Endothelial cell (in vitro differentiated cells): ENCODE measurements at regions not wholly inside any gene's neighbourhood (a gene's known extent, or its start where the extent isn't known, plus 50 kb on each side); places are given as distances from the start of the nearest gene placed in this dataset.

Experiments
- DNase-seq: peaks from one replicate; pipeline ENCODE4 v3.0.0; 2021; ENCODE audit warnings: low spot score
- H3K27ac Mint-ChIP-seq: one replicate; pipeline ENCODE4 v1.8.0; 2021; ENCODE audit warnings: mixed read lengths, inconsistent platforms; ENCODE audit not compliant: unreplicated experiment
- H3K27me3 Mint-ChIP-seq: one replicate; pipeline ENCODE4 v1.8.0; 2021; ENCODE audit warnings: mild to moderate bottlenecking, moderate library complexity, mixed read lengths, inconsistent platforms; ENCODE audit not compliant: unreplicated experiment
- H3K36me3 Mint-ChIP-seq: one replicate; pipeline ENCODE4 v1.8.0; 2021; ENCODE audit warnings: mild to moderate bottlenecking, low read depth, mixed read lengths, inconsistent platforms; ENCODE audit not compliant: unreplicated experiment
- H3K4me1 Mint-ChIP-seq: one replicate; pipeline ENCODE4 v1.8.0; 2021; ENCODE audit warnings: mild to moderate bottlenecking, mixed read lengths, inconsistent platforms; ENCODE audit not compliant: unreplicated experiment
- H3K4me3 Mint-ChIP-seq: one replicate; pipeline ENCODE4 v1.8.0; 2021; ENCODE audit warnings: mild to moderate bottlenecking, mixed read lengths, inconsistent platforms; ENCODE audit not compliant: unreplicated experiment
- H3K9me3 Mint-ChIP-seq: one replicate; pipeline ENCODE4 v1.8.0; 2021; ENCODE audit warnings: mixed read lengths, inconsistent platforms; ENCODE audit not compliant: unreplicated experiment
- CTCF ChIP-seq: fragments of 200-600 bp; sonication (generic); IDR thresholded peaks from one replicate; pipeline ENCODE4 v1.5.0; 2021; ENCODE audit warnings: antibody characterized with exemption; ENCODE audit not compliant: unreplicated experiment

- Mint-ChIP-seq H3K4me1 (peaks cover 6% of the 10 kb centered on the region), H3K27ac (no peak overlapping the region), H3K9me3 (no peaks in the 10 kb centered on the region), H3K36me3 (no peaks in the 10 kb centered on the region), H3K4me3 (no peak overlapping the region), H3K27me3 (peaks cover 3% of the 10 kb centered on the region)
- DNase-seq: no peak
- no peak for TF ChIP-seq CTCF
Observed at GRCh38 chr2:17323697-17324096, 194.5 kb downstream of the RAD51AP2 start.

DNA sequence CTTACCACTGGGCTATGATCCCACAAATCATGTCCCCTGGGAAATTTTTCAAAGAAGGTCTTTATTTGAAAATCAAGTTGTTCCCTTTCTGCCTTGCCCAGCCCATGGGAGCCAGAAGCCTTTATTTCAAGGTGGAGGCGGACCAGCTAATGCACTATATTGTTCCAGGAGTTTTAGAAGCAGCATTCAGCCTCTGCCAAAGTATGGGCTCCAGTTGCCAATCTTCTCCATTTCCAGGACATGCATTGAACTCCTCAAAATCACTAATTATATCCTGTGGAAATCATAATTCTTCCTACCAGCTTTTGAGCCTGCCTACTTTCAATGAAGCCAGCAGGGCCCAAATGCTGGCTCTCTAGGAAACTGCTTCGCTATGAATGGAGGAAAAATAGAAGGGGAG lies 195.8 kb downstream of the RAD51AP2 start:
- Mint-ChIP-seq H3K27me3 (peaks cover 3% of the 10 kb centered on the region), H3K9me3 (no peaks in the 10 kb centered on the region), H3K27ac (no peak overlapping the region), H3K4me1 (peaks cover 6% of the 10 kb centered on the region), H3K36me3 (no peaks in the 10 kb centered on the region), H3K4me3 (no peak overlapping the region)
- TF ChIP-seq CTCF: no peak
- no peak for DNase-seq

DNA sequence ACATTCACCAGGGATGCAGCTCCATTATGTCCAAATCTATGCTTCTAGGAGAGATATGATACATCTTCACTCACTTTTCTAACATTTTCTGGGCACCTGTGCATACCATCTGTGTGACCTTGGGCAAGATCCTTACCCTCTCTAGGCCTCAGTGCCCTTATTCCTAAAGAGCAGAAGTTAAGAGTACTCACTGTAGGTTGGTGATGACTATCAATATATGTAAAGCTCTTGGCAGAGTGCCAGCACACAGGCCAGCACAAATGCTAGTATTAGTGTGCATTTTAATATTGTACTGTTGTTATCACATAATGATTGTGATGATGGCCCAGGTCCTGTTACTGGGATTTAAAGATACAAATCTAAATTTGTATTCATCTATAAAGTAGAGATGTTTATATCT lies 199.2 kb downstream of the RAD51AP2 start:
- Mint-ChIP-seq H3K9me3 (no peaks in the 10 kb centered on the region), H3K4me3 (no peak overlapping the region), H3K27ac (no peak overlapping the region), H3K4me1 (peaks cover 6% of the 10 kb centered on the region), H3K36me3 (no peaks in the 10 kb centered on the region), H3K27me3 (peaks cover 5% of the 10 kb centered on the region)
- no peak for TF ChIP-seq CTCF
- DNase-seq: no peak

DNA sequence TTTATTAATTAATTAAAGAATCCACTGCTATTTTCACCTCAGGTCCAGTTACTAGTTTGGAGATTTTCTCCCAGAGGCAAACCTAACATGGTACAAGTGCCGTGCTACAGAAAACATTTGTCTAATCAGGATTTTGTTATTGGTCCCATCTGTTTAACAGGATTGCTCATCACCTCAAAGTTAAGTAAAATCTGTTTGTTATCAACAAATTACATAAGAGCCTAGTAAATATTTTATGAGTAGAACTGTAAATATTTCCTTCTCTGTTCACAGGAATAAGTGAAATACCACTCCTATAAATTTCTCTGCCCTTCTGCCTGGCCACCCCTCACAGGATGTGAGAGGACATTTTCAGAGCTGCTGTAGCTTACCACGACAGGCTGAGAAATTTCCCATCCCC lies 200.2 kb downstream of the RAD51AP2 start:
- Mint-ChIP-seq H3K4me3 (no peak overlapping the region), H3K9me3 (no peaks in the 10 kb centered on the region), H3K4me1 (peaks cover 3% of the 10 kb centered on the region), H3K36me3 (no peaks in the 10 kb centered on the region), H3K27me3 (peaks cover 2% of the 10 kb centered on the region), H3K27ac (no peak overlapping the region)
- TF ChIP-seq CTCF: no peak
- no peak for DNase-seq

- Mint-ChIP-seq H3K4me1 (no peaks in the 10 kb centered on the region), H3K36me3 (no peaks in the 10 kb centered on the region), H3K27me3 (peaks cover 2% of the 10 kb centered on the region), H3K9me3 (no peaks in the 10 kb centered on the region), H3K27ac (no peak overlapping the region), H3K4me3 (no peak overlapping the region)
- DNase-seq: no peak
- no peak for TF ChIP-seq CTCF
Observed at GRCh38 chr2:17317439-17317976, 200.7 kb downstream of the RAD51AP2 start.
